ENCODE measurements at regions not wholly inside any gene's neighbourhood (a gene's known extent, or its start where the extent isn't known, plus 50 kb on each side); places are given as distances from the start of the nearest gene placed in this dataset.

DNA sequence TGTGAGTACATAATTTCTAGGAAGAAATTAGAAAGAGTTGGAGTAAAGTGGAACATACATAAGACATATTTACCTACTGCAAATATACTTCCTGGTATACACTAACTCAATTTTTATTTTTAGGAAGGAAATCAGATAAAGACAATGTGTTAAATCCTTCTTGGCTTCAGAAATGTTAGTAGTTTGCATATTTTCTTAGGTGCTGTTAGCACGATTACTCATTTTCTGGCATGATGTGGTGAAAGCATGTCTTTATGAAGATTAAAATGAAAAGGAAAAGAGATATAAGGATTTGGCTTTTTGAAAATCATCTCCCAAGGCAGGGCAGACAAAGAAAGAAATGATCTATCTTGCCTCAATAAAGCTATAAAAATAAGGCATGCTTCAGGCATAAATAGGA is 287.6 kb upstream of the E2F7 start:
- TF ChIP-seq, protein P1, sequence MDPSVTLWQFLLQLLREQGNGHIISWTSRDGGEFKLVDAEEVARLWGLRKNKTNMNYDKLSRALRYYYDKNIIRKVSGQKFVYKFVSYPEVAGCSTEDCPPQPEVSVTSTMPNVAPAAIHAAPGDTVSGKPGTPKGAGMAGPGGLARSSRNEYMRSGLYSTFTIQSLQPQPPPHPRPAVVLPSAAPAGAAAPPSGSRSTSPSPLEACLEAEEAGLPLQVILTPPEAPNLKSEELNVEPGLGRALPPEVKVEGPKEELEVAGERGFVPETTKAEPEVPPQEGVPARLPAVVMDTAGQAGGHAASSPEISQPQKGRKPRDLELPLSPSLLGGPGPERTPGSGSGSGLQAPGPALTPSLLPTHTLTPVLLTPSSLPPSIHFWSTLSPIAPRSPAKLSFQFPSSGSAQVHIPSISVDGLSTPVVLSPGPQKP (IDR thresholded peaks at IDR 0.05; ENCODE audit: borderline replicate concordance, low read depth, low read length) = no peak
- TF ChIP-seq, protein P2, sequence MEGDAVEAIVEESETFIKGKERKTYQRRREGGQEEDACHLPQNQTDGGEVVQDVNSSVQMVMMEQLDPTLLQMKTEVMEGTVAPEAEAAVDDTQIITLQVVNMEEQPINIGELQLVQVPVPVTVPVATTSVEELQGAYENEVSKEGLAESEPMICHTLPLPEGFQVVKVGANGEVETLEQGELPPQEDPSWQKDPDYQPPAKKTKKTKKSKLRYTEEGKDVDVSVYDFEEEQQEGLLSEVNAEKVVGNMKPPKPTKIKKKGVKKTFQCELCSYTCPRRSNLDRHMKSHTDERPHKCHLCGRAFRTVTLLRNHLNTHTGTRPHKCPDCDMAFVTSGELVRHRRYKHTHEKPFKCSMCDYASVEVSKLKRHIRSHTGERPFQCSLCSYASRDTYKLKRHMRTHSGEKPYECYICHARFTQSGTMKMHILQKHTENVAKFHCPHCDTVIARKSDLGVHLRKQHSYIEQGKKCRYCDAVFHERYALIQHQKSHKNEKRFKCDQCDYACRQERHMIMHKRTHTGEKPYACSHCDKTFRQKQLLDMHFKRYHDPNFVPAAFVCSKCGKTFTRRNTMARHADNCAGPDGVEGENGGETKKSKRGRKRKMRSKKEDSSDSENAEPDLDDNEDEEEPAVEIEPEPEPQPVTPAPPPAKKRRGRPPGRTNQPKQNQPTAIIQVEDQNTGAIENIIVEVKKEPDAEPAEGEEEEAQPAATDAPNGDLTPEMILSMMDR (conservative IDR thresholded peaks at IDR 0.05; ENCODE audit: low read depth, low read length) = no peak
- TF ChIP-seq RFX5 (IDR thresholded peaks at IDR 0.05; ENCODE audit: low read depth, low read length) = no peak
- TF ChIP-seq, protein P3, sequence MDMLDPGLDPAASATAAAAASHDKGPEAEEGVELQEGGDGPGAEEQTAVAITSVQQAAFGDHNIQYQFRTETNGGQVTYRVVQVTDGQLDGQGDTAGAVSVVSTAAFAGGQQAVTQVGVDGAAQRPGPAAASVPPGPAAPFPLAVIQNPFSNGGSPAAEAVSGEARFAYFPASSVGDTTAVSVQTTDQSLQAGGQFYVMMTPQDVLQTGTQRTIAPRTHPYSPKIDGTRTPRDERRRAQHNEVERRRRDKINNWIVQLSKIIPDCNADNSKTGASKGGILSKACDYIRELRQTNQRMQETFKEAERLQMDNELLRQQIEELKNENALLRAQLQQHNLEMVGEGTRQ (IDR thresholded peaks at IDR 0.05; ENCODE audit: low read depth, low read length) = no peak
- TF ChIP-seq POLR2A (IDR thresholded peaks at IDR 0.05; ENCODE audit: low read depth, low read length) = no peak
- no peak for TF ChIP-seq RAD21 (IDR thresholded peaks at IDR 0.05; ENCODE audit: low read length)
- TF ChIP-seq NFE2L2 (IDR thresholded peaks at IDR 0.05; ENCODE audit: low read depth, low read length) = no peak
- TF ChIP-seq MXI1 (IDR thresholded peaks at IDR 0.05; ENCODE audit: borderline replicate concordance, low read depth, low read length) = no peak
- no peak for TF ChIP-seq FOS (IDR thresholded peaks at IDR 0.05; ENCODE audit: low read depth, low read length)
- TF ChIP-seq SMC3 (IDR thresholded peaks at IDR 0.05; ENCODE audit: low read depth, low read length) = no peak
- TF ChIP-seq RCOR1 (IDR thresholded peaks at IDR 0.05; ENCODE audit: insufficient replicate concordance, low read length) = no peak
- no peak for TF ChIP-seq MAFK (IDR thresholded peaks at IDR 0.05; ENCODE audit: low read depth, low read length)
- TF ChIP-seq BHLHE40 (IDR thresholded peaks at IDR 0.05; ENCODE audit: low read depth, low read length) = no peak
- no peak for TF ChIP-seq MAZ (IDR thresholded peaks at IDR 0.05; ENCODE audit: borderline replicate concordance, low read depth, low read length)
- ATAC-seq (ENCODE audit: low read depth) (no peak), DNase-seq (no peak)
- intact Hi-C loops (cut with micrococcal nuclease) (no loop called here), dilution Hi-C loops (cut with HindIII; ENCODE audit: low sequenced_read_pairs, unreplicated experiment) (no loop called here), in situ Hi-C loops (cut with MboI; ENCODE audit: low sequenced_read_pairs) (no loop called here)
- H2BK15ac ChIP-seq (ENCODE audit: low read depth, low read length) = no peak overlapping the region
- H3K18ac ChIP-seq (ENCODE audit: low read depth, low read length) = no peak overlapping the region
- no peaks in the 10 kb centered on the region for H3K4me1 ChIP-seq (ENCODE audit: control insufficient read depth, insufficient read depth, low read length)
- ChIA-PET CTCF (no interaction called here), POLR2A (ENCODE audit: unreplicated experiment) (no interaction called here)
- peaks cover 3% of the 10 kb centered on the region for H3K27me3 ChIP-seq (ENCODE audit: control insufficient read depth, insufficient read depth, low read length)
- no peak overlapping the region for H3K56ac ChIP-seq (ENCODE audit: extremely low read depth, insufficient read depth, low read length)
- no peak overlapping the region for H3K14ac ChIP-seq (replicated peaks; ENCODE audit: low read depth, low read length)
- H2BK120ac ChIP-seq (ENCODE audit: low read depth, low read length) = no peak overlapping the region
- H3K79me1 ChIP-seq (ENCODE audit: low read depth in 1 of 2, low read length in 2 of 2) = no peaks in the 10 kb centered on the region
- no peaks in the 10 kb centered on the region for H4K20me1 ChIP-seq (ENCODE audit: insufficient read depth, low read length)
- no peaks in the 10 kb centered on the region for H3K9me3 ChIP-seq (ENCODE audit: control insufficient read depth, insufficient read depth, low read length)
- no TSS peak for BruUV-seq (replicated peaks)
- H2AFZ ChIP-seq (replicated peaks; ENCODE audit: low read length, poor library complexity) = no peak overlapping the region
- no peak overlapping the region for H2BK20ac ChIP-seq (ENCODE audit: low read depth, low read length)
- H4K5ac ChIP-seq (ENCODE audit: low read depth, low read length) = no peak overlapping the region
- H3K4me3 ChIP-seq (ENCODE audit: insufficient read depth, low read depth, low read length) = no peak overlapping the region
- H3K36me3 ChIP-seq (ENCODE audit: control insufficient read depth, insufficient read depth, low read length) = no peaks in the 10 kb centered on the region
- H3K9me1 ChIP-seq (ENCODE audit: insufficient read depth, low read length) = no peaks in the 10 kb centered on the region
- no peak overlapping the region for H3K4ac ChIP-seq (ENCODE audit: low read depth, low read length)
- no peak overlapping the region for H3K27ac ChIP-seq (ENCODE audit: insufficient read depth, low read length)
- H2BK5ac ChIP-seq (ENCODE audit: low read depth, low read length, poor library complexity, severe bottlenecking) = no peak overlapping the region
- H4K91ac ChIP-seq (ENCODE audit: insufficient read depth, low read depth, low read length) = no peak overlapping the region
- H4K8ac ChIP-seq (ENCODE audit: low read depth in 2 of 2, low read length in 2 of 2) = no peak overlapping the region
- no CpG with 5 or more reads among the region's 1 CpG for WGBS, 2 experiments (ENCODE audit: extremely low coverage in 2 of 2, insufficient read length in 1 of 2)
- no peak overlapping the region for H3K4me2 ChIP-seq (ENCODE audit: low read depth, low read length)
- H3K9ac ChIP-seq (ENCODE audit: low read depth, low read length) = no peak overlapping the region
- no peak overlapping the region for H2AK5ac ChIP-seq (ENCODE audit: low read depth, low read length)
- H2AK9ac ChIP-seq (replicated peaks; ENCODE audit: low read depth, low read length, poor library complexity) = no peak overlapping the region
- H3K23ac ChIP-seq (ENCODE audit: low read depth, low read length) = no peak overlapping the region

Data from IMR-90 (cell line).